ENCODE measurements at regions not wholly inside any gene's neighbourhood (a gene's known extent, or its start where the extent isn't known, plus 50 kb on each side); places are given as distances from the start of the nearest gene placed in this dataset.

DNA sequence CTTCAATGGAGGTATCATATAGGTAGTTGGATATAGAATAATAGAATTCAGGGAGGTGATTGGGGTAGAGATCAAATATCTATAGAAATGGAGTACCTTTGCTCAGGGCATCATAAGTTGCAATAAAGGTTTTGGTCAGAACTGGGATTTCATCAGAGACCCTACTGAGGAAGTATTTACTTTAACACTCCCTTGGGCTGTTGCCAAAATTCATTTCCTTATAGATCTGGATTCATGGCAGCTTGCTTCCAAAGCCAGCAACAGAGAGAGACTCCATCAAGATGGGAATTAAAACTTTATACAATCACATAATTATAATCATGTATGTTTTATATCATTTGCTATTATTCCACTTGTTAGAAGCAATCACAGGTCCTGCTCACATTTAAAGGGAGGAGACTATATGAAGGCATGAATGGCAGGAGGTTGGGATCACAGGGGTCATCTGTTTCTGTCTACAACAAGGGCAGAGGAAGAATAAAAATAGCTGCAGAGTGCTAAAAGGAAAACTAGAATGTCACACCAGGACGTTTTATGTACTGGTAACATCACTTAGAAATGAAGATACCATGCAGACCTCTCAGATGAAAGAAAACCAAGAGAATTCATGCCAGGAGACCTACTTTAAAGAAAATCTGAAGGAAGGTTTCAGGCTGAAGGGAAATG lies 902.1 kb upstream of the LCORL start:
- Histone ChIP-seq H3K9me3 (no peaks in the 10 kb centered on the region), H3K27me3 (replicated peaks; ENCODE audit: insufficient read depth) (no peaks in the 10 kb centered on the region), H3K4me1 (ENCODE audit: control insufficient read depth in 1 of 2, low read depth in 2 of 2) (no peaks in the 10 kb centered on the region), H3K4me3 (no peak overlapping the region), H3K27ac (no peak overlapping the region), H3K36me3 (no peaks in the 10 kb centered on the region)
- TF ChIP-seq, protein P1, sequence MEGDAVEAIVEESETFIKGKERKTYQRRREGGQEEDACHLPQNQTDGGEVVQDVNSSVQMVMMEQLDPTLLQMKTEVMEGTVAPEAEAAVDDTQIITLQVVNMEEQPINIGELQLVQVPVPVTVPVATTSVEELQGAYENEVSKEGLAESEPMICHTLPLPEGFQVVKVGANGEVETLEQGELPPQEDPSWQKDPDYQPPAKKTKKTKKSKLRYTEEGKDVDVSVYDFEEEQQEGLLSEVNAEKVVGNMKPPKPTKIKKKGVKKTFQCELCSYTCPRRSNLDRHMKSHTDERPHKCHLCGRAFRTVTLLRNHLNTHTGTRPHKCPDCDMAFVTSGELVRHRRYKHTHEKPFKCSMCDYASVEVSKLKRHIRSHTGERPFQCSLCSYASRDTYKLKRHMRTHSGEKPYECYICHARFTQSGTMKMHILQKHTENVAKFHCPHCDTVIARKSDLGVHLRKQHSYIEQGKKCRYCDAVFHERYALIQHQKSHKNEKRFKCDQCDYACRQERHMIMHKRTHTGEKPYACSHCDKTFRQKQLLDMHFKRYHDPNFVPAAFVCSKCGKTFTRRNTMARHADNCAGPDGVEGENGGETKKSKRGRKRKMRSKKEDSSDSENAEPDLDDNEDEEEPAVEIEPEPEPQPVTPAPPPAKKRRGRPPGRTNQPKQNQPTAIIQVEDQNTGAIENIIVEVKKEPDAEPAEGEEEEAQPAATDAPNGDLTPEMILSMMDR (IDR thresholded peaks at IDR 0.05): no peak
- DNase-seq (ENCODE audit: low spot score): no peak
- no peak for ATAC-seq (ENCODE audit: insufficient number of reproducible peaks, low FRiP score, low read depth)

DNA sequence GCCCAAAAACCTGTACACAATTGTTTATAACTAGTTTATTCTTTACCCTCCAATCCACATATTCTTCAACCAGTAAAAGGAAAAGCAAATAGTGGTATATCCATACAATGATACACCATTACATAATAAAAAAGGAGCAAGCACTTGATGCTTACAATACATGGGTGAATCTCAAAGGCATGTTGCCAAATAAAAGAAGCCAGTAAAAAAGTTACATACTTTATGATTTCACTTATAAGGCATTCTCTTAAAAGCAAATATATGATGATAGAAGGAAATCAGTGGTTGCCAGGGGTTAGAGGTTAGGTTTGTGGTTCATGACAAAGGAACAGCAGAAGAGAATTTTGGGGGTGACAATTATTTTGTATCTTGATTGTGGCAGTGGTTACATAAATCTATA lies 896.1 kb upstream of the LCORL start:
- no peaks in the 10 kb centered on the region for H3K27me3 ChIP-seq (replicated peaks; ENCODE audit: insufficient read depth)
- no peak overlapping the region for H3K27ac ChIP-seq
- DNase-seq (ENCODE audit: low spot score) (no peak), ATAC-seq (ENCODE audit: insufficient number of reproducible peaks, low FRiP score, low read depth) (no peak)
- TF ChIP-seq, protein P1 (IDR thresholded peaks at IDR 0.05): no peak
- no peaks in the 10 kb centered on the region for H3K36me3 ChIP-seq
- H3K4me1 ChIP-seq (ENCODE audit: control insufficient read depth in 1 of 2, low read depth in 2 of 2): no peaks in the 10 kb centered on the region
- H3K4me3 ChIP-seq: no peak overlapping the region
- no peaks in the 10 kb centered on the region for H3K9me3 ChIP-seq

DNA sequence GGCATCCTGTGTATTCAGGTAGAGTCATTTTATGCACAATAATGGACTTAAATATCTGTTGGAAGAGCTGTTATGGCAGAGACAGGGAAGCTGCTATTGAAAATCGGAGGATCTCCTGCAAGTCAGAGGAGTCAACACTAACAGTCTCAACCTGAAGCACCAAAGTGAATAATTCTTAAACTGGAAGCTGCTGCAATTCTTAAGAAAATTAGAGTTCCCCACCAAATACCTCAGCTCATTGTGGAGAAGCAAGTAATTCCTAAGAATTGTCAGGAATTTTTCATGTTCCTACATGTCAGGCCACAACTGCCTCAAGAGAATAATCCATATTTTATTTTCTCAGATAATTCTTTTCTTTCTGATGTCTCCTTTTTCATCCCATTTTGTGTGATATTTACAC lies 892.6 kb upstream of the LCORL start:
- no peak overlapping the region for H3K27ac ChIP-seq
- no peaks in the 10 kb centered on the region for H3K27me3 ChIP-seq (replicated peaks; ENCODE audit: insufficient read depth)
- no peaks in the 10 kb centered on the region for H3K36me3 ChIP-seq
- H3K4me1 ChIP-seq (ENCODE audit: control insufficient read depth in 1 of 2, low read depth in 2 of 2): no peaks in the 10 kb centered on the region
- no peak overlapping the region for H3K4me3 ChIP-seq
- ATAC-seq (ENCODE audit: insufficient number of reproducible peaks, low FRiP score, low read depth) (no peak), DNase-seq (ENCODE audit: low spot score) (no peak)
- TF ChIP-seq, protein P1 (IDR thresholded peaks at IDR 0.05): no peak
- no peaks in the 10 kb centered on the region for H3K9me3 ChIP-seq

DNA sequence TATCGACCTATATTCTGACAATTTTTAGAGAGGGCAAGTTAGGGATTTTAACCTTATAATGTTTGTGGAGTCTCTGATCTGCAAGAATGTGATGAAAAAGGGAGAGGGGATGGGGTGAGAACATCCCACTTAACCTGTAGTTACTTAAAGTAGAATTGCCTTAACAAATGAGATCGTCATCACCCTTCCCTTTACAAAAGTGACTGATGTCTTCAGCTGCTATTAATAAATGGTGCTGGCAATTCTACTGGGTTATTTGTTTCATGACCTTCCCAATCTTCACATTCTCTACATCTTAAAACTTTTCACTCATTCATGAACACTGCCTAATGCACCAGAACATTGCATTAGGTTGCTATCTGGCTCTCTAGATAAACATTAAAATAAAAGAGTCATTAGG lies 873.4 kb upstream of the LCORL start:
- TF ChIP-seq, protein P1 (IDR thresholded peaks at IDR 0.05): no peak
- H3K4me1 ChIP-seq (ENCODE audit: control insufficient read depth in 1 of 2, low read depth in 2 of 2): no peaks in the 10 kb centered on the region
- DNase-seq (ENCODE audit: low spot score): no peak
- H3K4me3 ChIP-seq: no peak overlapping the region
- H3K27ac ChIP-seq: no peak overlapping the region
- H3K9me3 ChIP-seq: no peaks in the 10 kb centered on the region
- ATAC-seq (ENCODE audit: insufficient number of reproducible peaks, low FRiP score, low read depth): no peak
- no peaks in the 10 kb centered on the region for H3K27me3 ChIP-seq (replicated peaks; ENCODE audit: insufficient read depth)
- no peaks in the 10 kb centered on the region for H3K36me3 ChIP-seq

DNA sequence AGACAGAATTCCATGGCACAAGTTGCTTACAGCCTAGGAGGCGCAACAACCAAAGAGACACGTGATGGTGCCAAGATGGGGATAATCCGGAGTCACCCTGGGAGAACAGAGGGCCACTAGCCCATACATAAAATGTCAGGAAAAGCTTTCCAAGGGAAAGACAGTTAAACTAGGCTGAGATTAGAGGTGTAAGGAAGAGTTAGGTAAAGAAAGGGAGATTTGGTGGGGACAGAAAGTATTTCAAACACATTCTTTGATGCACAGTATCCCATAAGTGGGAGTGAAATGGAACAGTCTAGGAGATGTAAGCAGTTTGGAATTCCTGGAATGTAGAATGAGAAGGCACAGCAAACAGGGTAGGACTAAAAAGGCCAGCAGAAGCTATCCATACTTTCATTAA lies 860.9 kb upstream of the LCORL start:
- Histone ChIP-seq H3K27me3 (replicated peaks; ENCODE audit: insufficient read depth) (no peaks in the 10 kb centered on the region), H3K27ac (no peak overlapping the region), H3K36me3 (no peaks in the 10 kb centered on the region), H3K4me1 (ENCODE audit: control insufficient read depth in 1 of 2, low read depth in 2 of 2) (no peaks in the 10 kb centered on the region), H3K4me3 (no peak overlapping the region), H3K9me3 (no peaks in the 10 kb centered on the region)
- no peak for ATAC-seq (ENCODE audit: insufficient number of reproducible peaks, low FRiP score, low read depth)
- TF ChIP-seq, protein P1 (IDR thresholded peaks at IDR 0.05): no peak
- DNase-seq (ENCODE audit: low spot score): no peak
